ENCODE measurements at regions not wholly inside any gene's neighbourhood (a gene's known extent, or its start where the extent isn't known, plus 50 kb on each side); places are given as distances from the start of the nearest gene placed in this dataset.

GRCh38 chr4:128364565-128364964 is 77.0 kb upstream of the PGRMC2 start:
- FAIRE-seq (no peak), DNase-seq (ENCODE audit: low spot score) (no peak)

- FAIRE-seq (no peak), DNase-seq (ENCODE audit: low spot score) (no peak)
These were observed 76.4 kb upstream of the PGRMC2 start for GRCh38 chr4:128363966-128364365.

- DNase-seq (ENCODE audit: low spot score) (no peak), FAIRE-seq (no peak)
These were observed 75.1 kb upstream of the PGRMC2 start for GRCh38 chr4:128362760-128363159.

- no peak for FAIRE-seq
- no peak for DNase-seq (ENCODE audit: low spot score)
These were observed 71.8 kb upstream of the PGRMC2 start for GRCh38 chr4:128359422-128359821.

GRCh38 chr4:128358913-128359279 is 71.3 kb upstream of the PGRMC2 start:
- no peak for FAIRE-seq
- DNase-seq (ENCODE audit: low spot score): no peak

- DNase-seq (ENCODE audit: low spot score) (peak; percentile 64), FAIRE-seq (peak; percentile 42)
These were observed 70.8 kb upstream of the PGRMC2 start for GRCh38 chr4:128358231-128358912.

GRCh38 chr4:128357286-128357685 is 69.7 kb upstream of the PGRMC2 start:
- FAIRE-seq (no peak), DNase-seq (ENCODE audit: low spot score) (no peak)

- no peak for FAIRE-seq
- DNase-seq (ENCODE audit: low spot score): no peak
These were observed 67.7 kb upstream of the PGRMC2 start for GRCh38 chr4:128355305-128355704.

GRCh38 chr4:128354205-128354821 is 66.7 kb upstream of the PGRMC2 start:
- FAIRE-seq: peak; percentile 23
- DNase-seq (ENCODE audit: low spot score): peak; percentile 69

GRCh38 chr4:128353791-128354190 is 66.2 kb upstream of the PGRMC2 start:
- FAIRE-seq (no peak), DNase-seq (ENCODE audit: low spot score) (no peak)

GRCh38 chr4:128351502-128351901 is 63.9 kb upstream of the PGRMC2 start:
- DNase-seq (ENCODE audit: low spot score) (no peak), FAIRE-seq (no peak)

GRCh38 chr4:128350449-128351045 is 62.9 kb upstream of the PGRMC2 start:
- no peak for FAIRE-seq
- no peak for DNase-seq (ENCODE audit: low spot score)

GRCh38 chr4:128349921-128350320 is 62.3 kb upstream of the PGRMC2 start:
- FAIRE-seq (no peak), DNase-seq (ENCODE audit: low spot score) (no peak)

GRCh38 chr4:128347930-128348660 is 60.5 kb upstream of the PGRMC2 start:
- FAIRE-seq: no peak
- DNase-seq (ENCODE audit: low spot score): no peak

GRCh38 chr4:128347175-128347868 is 59.7 kb upstream of the PGRMC2 start:
- no peak for FAIRE-seq
- DNase-seq (ENCODE audit: low spot score): no peak

- DNase-seq (ENCODE audit: low spot score) (no peak), FAIRE-seq (no peak)
These were observed 58.6 kb upstream of the PGRMC2 start for GRCh38 chr4:128346054-128346716.

GRCh38 chr4:128345650-128346049 is 58.0 kb upstream of the PGRMC2 start:
- FAIRE-seq (no peak), DNase-seq (ENCODE audit: low spot score) (no peak)

- no peak for FAIRE-seq
These were observed 55.1 kb upstream of the PGRMC2 start for GRCh38 chr4:128342762-128343161.

GRCh38 chr4:128341634-128342033 is 54.0 kb upstream of the PGRMC2 start:
- FAIRE-seq (no peak), DNase-seq (ENCODE audit: low spot score) (no peak)

More at GRCh38 chr4:128342762-128343161, 55.1 kb upstream of the PGRMC2 start:
- DNase-seq (ENCODE audit: low spot score): no peak

GRCh38 chr4:128338634-128339355 is 51.2 kb upstream of the PGRMC2 start:
- DNase-seq (ENCODE audit: low spot score) (peak; percentile 66), FAIRE-seq (peak; percentile 87)
